GM12872 (cell line): ENCODE measurements at regions not wholly inside any gene's neighbourhood (a gene's known extent, or its start where the extent isn't known, plus 50 kb on each side); places are given as distances from the start of the nearest gene placed in this dataset.

ENCODE experiments used
- TF ChIP-seq, protein P1 (sequence below): IDR thresholded peaks from 3 replicates; pipeline ENCODE4 v1.5.1; 2011; ENCODE audit warnings: low read depth, mild to moderate bottlenecking, low read length, moderate library complexity; ENCODE audit not compliant: insufficient read depth

DNA sequence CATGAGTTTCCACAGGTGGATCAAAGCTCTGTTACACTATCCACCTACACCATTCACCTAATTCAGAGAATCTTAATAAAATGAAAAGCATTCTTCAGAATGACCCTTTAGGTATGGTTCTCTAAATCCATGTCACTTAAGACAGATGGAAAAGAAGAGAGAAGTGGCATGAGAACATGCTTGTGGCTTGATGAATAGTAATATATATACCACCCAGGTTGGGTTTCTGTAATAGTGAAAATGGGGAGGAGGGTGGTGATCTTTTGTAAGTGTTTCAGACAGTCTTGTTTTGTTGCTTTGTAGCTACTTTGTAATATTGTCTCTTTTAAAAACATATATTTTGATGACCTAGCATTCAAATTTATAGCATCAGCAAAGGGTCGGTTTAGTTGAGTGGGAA is 469.8 kb downstream of the USP25 start:
- TF ChIP-seq, protein P1, sequence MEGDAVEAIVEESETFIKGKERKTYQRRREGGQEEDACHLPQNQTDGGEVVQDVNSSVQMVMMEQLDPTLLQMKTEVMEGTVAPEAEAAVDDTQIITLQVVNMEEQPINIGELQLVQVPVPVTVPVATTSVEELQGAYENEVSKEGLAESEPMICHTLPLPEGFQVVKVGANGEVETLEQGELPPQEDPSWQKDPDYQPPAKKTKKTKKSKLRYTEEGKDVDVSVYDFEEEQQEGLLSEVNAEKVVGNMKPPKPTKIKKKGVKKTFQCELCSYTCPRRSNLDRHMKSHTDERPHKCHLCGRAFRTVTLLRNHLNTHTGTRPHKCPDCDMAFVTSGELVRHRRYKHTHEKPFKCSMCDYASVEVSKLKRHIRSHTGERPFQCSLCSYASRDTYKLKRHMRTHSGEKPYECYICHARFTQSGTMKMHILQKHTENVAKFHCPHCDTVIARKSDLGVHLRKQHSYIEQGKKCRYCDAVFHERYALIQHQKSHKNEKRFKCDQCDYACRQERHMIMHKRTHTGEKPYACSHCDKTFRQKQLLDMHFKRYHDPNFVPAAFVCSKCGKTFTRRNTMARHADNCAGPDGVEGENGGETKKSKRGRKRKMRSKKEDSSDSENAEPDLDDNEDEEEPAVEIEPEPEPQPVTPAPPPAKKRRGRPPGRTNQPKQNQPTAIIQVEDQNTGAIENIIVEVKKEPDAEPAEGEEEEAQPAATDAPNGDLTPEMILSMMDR, result no peak

DNA sequence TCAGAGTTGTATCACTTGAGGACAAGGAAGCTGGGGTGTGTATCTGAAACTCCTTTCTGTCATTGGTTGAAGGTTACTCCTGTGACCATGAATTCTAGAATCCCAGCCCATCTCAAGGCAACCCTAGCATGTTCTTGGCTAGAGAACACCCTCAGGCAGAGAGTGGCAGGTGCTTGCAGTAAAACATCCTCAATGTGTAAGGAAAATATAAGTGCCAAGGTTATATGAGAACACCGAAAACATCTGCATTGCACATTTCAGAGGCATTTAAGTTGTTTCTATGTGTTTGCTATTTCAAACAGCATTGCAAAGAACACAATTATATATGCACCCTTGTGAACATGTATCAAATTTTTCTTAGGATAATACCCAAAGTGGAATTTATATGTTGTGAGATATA is 471.9 kb downstream of the USP25 start:
- TF ChIP-seq, protein P1, result no peak

DNA sequence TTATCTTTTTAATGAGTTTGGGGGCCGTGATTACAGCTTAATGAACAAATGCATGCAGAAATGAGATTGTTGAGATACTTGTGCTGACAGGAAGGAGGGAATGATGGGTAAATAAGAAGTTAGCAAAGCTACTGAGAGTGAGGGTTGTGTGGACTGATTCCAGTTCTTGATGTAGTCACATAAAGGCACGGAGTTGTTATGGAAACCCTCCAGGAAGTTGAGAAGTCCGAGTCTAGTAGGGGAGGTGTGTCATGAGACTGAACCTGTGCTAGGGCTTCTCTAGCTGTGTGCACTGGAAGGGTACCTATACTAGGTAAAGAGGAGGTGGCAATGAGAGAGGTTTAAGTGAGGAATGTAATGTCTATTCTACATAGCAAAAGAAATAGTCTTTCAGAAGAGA is 475.7 kb downstream of the USP25 start:
- TF ChIP-seq, protein P1, result no peak

DNA sequence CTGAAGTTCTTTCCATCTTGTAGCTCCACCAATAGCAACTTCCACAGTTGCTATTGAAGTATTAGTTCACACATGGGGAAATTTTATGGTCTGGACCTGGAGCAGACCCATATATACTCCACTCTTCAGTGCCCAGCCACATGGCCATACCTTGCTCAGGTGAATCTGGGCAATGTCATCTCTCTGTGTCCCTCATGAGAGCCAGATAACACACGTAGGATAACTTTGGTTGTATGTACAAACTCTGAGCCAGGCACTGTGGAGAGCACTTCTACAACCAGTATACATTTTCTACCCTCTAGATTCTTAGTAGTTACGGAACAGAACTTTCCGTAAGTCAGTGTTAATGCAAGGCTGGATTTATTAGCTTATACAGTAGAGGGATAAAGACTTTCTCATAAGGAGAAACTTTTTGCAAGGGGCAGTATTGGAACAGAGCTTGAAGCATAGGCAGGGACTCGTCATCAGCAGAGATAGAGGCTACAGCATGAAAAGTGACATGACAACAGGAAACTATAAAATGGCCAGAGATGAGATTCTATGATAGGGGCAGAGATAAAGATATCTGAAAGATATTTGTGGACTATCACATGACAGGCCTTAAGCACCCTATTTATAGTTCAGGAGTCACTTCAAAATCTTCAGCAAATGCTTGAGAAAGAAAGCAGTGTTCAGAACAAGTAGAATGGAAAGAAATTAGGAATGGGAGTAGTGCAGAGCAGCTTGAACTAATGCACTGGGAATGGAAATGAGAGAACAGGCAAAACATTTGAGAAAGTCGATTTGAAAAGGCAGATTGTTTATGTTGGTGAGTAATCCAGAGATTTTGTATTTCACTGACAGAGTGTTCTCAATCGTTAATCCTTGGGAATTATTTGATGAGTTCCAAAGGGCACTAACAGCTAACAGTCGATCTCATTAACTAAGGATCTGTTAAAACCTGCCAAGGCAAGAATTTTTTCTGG is 481.8 kb downstream of the USP25 start:
- TF ChIP-seq, protein P1, result no peak

DNA sequence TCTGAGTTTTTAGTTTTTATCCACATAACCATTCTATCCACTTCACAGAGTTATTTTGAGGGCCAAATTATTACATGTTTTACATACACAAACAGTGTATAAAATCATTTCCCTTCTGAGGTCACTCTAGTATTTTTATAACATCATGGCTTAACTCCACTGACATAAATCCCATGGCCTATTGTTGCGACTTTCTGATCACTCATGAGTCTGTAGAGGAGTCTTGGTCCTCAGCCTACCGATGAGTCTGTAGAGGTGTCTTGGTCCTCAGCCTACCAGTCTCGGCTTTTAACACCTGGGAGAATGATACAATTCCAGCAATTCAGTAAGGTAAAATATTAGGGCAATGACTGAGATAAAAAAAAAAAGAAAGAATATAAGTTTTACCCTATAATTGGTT is 483.7 kb downstream of the USP25 start:
- TF ChIP-seq, protein P1, result no peak

DNA sequence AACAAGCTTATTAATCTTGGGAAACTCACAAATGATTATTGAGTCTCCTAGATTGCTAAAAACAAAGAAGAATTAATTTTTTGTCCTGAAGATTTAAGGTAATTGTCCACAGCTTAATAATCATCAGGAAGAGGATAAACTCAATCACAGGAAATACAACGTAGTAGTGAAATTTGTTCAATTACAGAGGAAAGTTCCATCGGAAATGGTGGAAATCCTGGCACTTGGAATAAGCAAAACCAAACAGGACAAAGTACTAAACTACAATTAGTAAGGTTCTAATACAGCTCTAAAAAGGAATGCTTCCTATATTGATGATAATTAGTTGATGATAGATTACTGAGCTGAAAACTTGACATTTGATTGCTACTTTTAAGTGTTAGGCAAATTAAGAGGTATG is 485.4 kb downstream of the USP25 start:
- TF ChIP-seq, protein P1, result no peak

DNA sequence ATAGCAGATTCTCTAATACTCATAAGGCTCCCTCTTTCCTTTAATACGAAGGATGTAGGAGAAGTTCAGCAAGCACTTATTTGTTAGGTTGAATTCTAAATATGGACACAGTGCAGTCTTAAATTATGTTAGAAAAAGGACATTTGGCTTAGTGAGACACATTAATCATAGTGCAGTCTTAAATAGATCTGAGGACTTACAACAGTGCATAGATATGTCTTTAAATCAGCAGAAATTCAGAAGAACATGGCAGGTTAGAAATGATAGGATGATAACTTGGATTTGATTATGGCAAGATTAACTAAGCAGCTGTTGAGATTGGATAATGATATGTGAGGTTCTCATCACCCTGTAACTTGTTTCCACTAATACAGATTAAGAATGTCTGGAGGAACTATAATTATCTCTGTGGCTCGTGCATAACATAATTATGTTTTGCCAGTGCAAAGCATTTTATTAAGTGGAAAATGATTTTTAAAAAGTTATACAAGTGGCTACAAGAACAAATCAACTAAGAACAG is 485.9 kb downstream of the USP25 start:
- TF ChIP-seq, protein P1, result no peak
